Cardiac muscle cell (in vitro differentiated cells and primary cell): ENCODE measurements at regions not wholly inside any gene's neighbourhood (a gene's known extent, or its start where the extent isn't known, plus 50 kb on each side); places are given as distances from the start of the nearest gene placed in this dataset.

Experiments
- DNase-seq, 2 donors: peaks; one replicate each; pipeline versions ENCODE4 v3.0.0 to v3.0.0-alpha.2; 2010 to 2017; ENCODE audit warnings: low read depth in 1 of 2, low spot score in 1 of 2
- H3K27ac ChIP-seq: fragments of 200-600 bp; sonication (generic); 2 replicates; pipeline ENCODE4 v1.5.1; 2016
- H3K27me3 ChIP-seq: fragments of 200-600 bp; sonication (generic); 2 replicates; pipeline ENCODE4 v1.6.0; 2016; ENCODE audit warnings: control low read depth
- H3K36me3 ChIP-seq: fragments of 200-600 bp; sonication (generic); 2 replicates; pipeline ENCODE4 v1.5.1; 2016; ENCODE audit warnings: control low read depth
- H3K4me1 ChIP-seq: fragments of 200-600 bp; sonication (generic); 2 replicates; pipeline ENCODE4 v1.8.1; 2017; ENCODE audit warnings: low read depth, mild to moderate bottlenecking, mixed run types
- H3K4me3 ChIP-seq: fragments of 200-600 bp; sonication (generic); 2 replicates; pipeline ENCODE4 v1.5.1; 2016; ENCODE audit warnings: mild to moderate bottlenecking
- H3K9me3 ChIP-seq: fragments of 200-600 bp; sonication (generic); 2 replicates; pipeline ENCODE4 v1.5.1; 2017; ENCODE audit warnings: low read depth, mild to moderate bottlenecking, control low read depth
- TF ChIP-seq, protein P1 (sequence below): IDR thresholded peaks from 2 replicates; pipeline ENCODE4 v1.5.1; 2012; ENCODE audit warnings: low read depth, mild to moderate bottlenecking, low read length

DNA sequence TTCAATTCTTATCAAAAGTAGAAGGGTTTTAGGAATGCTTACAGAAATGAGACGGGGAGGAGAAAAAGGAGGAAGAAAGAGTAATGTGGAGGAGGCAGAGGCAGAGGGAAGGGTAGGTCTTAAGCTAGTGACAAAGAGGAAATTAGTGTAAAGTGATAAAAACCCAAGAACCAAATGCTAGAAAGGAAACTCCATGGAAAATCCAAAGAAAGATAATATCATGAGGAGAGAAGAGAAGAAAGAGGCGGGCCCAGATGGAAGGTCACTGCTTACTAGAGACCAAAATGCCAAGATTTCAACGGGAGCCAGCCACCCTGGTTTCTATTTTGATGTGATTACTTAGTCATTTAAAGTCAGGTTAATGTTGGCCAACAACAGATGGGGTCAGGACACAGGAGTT, 68.6 kb upstream of the IL12B start:
- TF ChIP-seq, protein P1, sequence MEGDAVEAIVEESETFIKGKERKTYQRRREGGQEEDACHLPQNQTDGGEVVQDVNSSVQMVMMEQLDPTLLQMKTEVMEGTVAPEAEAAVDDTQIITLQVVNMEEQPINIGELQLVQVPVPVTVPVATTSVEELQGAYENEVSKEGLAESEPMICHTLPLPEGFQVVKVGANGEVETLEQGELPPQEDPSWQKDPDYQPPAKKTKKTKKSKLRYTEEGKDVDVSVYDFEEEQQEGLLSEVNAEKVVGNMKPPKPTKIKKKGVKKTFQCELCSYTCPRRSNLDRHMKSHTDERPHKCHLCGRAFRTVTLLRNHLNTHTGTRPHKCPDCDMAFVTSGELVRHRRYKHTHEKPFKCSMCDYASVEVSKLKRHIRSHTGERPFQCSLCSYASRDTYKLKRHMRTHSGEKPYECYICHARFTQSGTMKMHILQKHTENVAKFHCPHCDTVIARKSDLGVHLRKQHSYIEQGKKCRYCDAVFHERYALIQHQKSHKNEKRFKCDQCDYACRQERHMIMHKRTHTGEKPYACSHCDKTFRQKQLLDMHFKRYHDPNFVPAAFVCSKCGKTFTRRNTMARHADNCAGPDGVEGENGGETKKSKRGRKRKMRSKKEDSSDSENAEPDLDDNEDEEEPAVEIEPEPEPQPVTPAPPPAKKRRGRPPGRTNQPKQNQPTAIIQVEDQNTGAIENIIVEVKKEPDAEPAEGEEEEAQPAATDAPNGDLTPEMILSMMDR: no peak
- Histone ChIP-seq H3K27me3 (no peaks in the 10 kb centered on the region), H3K4me1 (peaks cover 7% of the 10 kb centered on the region), H3K36me3 (no peaks in the 10 kb centered on the region), H3K9me3 (no peaks in the 10 kb centered on the region), H3K27ac (no peak overlapping the region), H3K4me3 (no peak overlapping the region)
- no peak for DNase-seq

DNA sequence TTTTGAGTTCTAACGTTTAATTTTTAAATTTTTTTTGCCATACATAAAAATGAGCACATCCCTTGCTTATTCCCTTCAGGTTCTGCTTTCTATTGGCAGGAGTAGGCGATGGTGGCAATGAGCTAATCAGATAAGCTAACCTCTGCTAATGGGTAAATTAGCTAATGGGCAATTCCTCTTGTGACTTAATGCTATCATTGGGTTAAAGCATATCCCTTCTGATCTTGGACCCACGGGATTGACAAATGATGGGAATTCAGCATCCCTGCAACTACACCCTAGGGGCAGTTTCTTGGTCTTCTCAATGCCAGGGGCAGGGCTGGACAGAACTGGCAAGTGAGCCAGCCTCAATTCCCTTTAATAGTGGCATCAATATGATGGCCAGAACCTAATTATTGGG, 70.2 kb upstream of the IL12B start:
- no peaks in the 10 kb centered on the region for H3K36me3 ChIP-seq
- no peaks in the 10 kb centered on the region for H3K27me3 ChIP-seq
- no peak for DNase-seq
- peaks cover 7% of the 10 kb centered on the region for H3K4me1 ChIP-seq
- H3K9me3 ChIP-seq: no peaks in the 10 kb centered on the region
- no peak overlapping the region for H3K4me3 ChIP-seq
- TF ChIP-seq, protein P1: no peak
- no peak overlapping the region for H3K27ac ChIP-seq

DNA sequence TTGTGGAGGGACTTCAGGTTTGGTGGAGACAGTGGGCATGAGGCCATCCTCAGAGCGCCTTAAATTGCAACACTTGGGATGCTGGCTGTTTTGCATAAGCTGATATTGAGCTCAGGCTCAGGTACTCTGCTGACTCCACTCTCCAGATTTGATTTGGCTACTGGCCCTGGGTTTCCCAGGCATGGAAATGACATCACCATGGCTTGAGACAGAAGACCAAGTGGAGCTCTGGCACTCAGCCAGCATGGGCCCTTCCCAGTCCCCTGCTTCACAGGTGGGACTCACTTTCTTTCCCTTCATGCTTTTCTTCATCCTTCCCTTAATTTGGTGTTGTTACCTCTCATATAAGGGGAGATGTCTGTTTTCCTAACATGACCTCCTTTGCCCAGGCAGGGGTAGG, 72.0 kb upstream of the IL12B start:
- Histone ChIP-seq H3K9me3 (no peaks in the 10 kb centered on the region), H3K36me3 (no peaks in the 10 kb centered on the region), H3K27ac (no peak overlapping the region), H3K27me3 (no peaks in the 10 kb centered on the region), H3K4me1 (peaks cover 7% of the 10 kb centered on the region), H3K4me3 (no peak overlapping the region)
- no peak for DNase-seq
- TF ChIP-seq, protein P1: no peak

DNA sequence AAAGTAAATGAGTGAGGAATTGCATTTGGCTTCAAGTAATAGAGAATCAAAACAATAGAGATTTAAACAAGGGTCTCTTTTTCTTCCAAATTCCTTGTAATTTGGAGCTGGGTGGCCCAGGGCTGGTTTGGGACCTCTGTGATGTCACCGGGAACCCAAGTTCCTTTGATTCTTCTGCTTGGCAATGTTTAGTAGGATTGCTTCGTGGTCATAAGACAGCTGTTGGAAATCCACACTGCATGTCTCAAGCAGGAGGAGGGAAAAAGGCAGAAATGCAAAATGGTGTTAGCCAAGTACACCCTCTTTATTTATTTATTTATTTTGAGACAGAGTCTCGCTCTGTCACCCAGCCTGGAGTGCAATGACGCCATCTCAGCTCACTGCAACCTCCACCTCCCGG, 72.6 kb upstream of the IL12B start:
- Histone ChIP-seq H3K27ac (no peak overlapping the region), H3K9me3 (no peaks in the 10 kb centered on the region), H3K27me3 (no peaks in the 10 kb centered on the region), H3K36me3 (no peaks in the 10 kb centered on the region), H3K4me3 (no peak overlapping the region), H3K4me1 (peaks cover 7% of the 10 kb centered on the region)
- DNase-seq: no peak
- TF ChIP-seq, protein P1: no peak

DNA sequence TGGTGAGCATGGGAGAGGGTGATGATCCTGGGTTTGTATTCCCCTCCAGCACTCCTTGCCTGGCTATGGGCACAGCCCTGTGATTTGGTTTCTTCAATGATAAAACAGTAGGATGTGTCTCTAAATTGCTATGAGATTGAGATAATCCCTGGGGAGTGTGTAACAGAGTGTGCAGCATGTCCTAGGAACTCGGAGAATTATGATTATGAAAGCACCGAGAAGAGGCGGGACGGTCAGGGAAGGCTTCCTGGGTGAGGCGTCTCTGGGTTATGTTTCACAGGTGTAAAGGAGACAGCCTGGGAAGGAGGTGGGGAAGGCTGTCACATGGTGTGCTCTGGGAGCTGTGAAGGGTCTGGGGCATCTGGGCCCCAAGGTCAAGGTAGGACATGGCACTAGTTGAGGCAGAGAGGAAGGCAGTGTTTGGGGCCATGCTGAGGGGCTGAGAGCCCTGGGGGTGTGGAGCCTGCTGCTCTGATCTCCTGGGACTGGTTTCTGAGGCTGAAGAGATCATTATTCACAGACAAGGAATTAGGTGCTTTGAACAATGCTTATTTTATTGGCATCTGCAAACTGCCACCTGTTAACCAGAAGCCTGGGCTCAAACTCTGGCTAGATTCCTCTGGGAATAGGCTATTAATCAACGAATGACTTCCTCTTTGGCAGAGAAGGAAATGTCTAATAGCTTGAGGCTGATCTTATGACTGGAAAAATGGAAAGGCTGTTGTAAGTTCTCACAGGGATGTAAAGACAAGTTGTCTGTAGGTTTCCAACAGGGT, 73.8 kb upstream of the IL12B start:
- no peaks in the 10 kb centered on the region for H3K27me3 ChIP-seq
- H3K36me3 ChIP-seq: no peaks in the 10 kb centered on the region
- no peak overlapping the region for H3K27ac ChIP-seq
- no peak overlapping the region for H3K4me3 ChIP-seq
- H3K9me3 ChIP-seq: no peaks in the 10 kb centered on the region
- H3K4me1 ChIP-seq: no peaks in the 10 kb centered on the region
- DNase-seq: no peak
- TF ChIP-seq, protein P1: no peak
